ENCODE measurements at regions not wholly inside any gene's neighbourhood (a gene's known extent, or its start where the extent isn't known, plus 50 kb on each side); places are given as distances from the start of the nearest gene placed in this dataset.

GRCh38 chr12:24427776-24428175 lies 478.3 kb upstream of the SOX5 start:
- TF ChIP-seq, protein P1, sequence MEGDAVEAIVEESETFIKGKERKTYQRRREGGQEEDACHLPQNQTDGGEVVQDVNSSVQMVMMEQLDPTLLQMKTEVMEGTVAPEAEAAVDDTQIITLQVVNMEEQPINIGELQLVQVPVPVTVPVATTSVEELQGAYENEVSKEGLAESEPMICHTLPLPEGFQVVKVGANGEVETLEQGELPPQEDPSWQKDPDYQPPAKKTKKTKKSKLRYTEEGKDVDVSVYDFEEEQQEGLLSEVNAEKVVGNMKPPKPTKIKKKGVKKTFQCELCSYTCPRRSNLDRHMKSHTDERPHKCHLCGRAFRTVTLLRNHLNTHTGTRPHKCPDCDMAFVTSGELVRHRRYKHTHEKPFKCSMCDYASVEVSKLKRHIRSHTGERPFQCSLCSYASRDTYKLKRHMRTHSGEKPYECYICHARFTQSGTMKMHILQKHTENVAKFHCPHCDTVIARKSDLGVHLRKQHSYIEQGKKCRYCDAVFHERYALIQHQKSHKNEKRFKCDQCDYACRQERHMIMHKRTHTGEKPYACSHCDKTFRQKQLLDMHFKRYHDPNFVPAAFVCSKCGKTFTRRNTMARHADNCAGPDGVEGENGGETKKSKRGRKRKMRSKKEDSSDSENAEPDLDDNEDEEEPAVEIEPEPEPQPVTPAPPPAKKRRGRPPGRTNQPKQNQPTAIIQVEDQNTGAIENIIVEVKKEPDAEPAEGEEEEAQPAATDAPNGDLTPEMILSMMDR (IDR thresholded peaks at IDR 0.05; ENCODE audit: insufficient read depth, low read length) = no peak
- no peak for DNase-seq (ENCODE audit: low read depth)
- H3K4me3 ChIP-seq (ENCODE audit: low read depth, low read length) = no peak overlapping the region

- TF ChIP-seq, protein P1 (IDR thresholded peaks at IDR 0.05; ENCODE audit: insufficient read depth, low read length) = no peak
- DNase-seq (ENCODE audit: low read depth) = no peak
- no peak overlapping the region for H3K4me3 ChIP-seq (ENCODE audit: low read depth, low read length)
Observed at GRCh38 chr12:24425601-24425970, 476.1 kb upstream of the SOX5 start.

DNA sequence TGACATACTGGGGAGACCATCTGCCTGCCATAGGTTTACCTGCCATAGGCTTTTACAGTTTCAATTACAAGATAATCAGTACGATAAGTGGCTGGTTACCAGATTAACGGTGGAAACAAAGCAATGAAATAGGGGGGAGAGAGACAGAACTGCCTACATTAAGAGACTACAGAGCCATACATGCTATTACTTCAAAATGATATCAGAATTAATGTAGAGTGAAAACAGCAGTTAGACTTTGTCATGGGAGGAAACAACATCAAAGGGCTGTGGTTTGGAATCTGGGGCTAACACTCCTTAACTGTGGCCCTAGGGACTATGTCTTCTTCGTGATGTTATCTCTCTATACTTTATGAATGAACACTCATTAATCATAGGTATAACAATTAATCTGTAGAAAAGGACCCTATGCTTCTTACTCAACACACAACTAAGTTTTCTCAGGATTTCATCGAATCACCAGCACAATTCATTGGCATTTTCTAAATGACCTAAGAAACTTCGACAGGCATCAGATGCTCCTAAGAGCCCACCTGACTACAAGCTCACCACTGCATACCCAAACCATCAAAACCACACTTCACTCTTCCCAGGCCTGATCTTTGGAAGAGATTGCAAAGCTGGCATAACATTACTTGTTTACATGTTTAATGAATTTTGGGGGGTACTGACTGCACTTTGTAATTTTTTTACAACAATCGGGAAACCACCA lies 475.6 kb upstream of the SOX5 start:
- no peak overlapping the region for H3K4me3 ChIP-seq (ENCODE audit: low read depth, low read length)
- TF ChIP-seq, protein P1 (IDR thresholded peaks at IDR 0.05; ENCODE audit: insufficient read depth, low read length) = no peak
- DNase-seq (ENCODE audit: low read depth) = no peak

DNA sequence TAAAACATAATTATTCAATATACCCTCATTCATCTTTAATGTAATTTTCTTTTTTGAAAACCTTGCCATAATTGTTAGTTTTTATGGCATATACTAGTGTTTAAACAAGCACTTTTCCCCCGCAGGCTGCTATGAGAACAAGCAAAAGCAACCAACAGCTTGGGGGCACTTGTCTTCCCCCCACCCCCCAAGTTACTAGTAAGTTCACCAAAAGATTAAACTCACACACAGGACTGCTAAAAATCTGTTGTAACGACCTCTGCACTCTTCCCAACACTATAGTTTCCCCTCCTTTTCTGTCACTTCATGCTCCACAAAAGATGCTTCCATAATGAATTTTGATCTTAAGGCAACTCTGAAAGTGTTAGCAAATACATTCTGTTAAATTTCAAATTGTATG lies 474.9 kb upstream of the SOX5 start:
- no peak overlapping the region for H3K4me3 ChIP-seq (ENCODE audit: low read depth, low read length)
- TF ChIP-seq, protein P1 (IDR thresholded peaks at IDR 0.05; ENCODE audit: insufficient read depth, low read length) = no peak
- no peak for DNase-seq (ENCODE audit: low read depth)

DNA sequence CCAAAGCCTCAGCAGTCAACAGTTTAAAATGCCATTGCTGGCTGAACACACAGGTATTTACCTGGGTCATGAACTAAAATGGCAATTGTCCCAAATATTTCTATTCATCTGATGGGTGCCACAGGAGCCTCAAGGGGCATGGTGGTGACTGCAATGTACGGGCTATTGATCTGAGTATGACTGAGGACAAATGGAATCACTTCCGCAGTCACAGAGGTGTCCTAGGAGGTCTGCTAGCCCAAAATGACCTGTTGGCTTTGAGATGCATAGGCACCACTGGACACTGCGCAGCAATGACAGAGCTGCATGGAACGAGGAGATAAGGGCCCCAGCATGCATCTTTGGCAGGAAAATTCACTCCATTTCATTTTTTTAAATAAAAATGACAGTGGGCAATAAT lies 474.1 kb upstream of the SOX5 start:
- H3K4me3 ChIP-seq (ENCODE audit: low read depth, low read length) = no peak overlapping the region
- DNase-seq (ENCODE audit: low read depth) = no peak
- TF ChIP-seq, protein P1 (IDR thresholded peaks at IDR 0.05; ENCODE audit: insufficient read depth, low read length) = no peak

DNA sequence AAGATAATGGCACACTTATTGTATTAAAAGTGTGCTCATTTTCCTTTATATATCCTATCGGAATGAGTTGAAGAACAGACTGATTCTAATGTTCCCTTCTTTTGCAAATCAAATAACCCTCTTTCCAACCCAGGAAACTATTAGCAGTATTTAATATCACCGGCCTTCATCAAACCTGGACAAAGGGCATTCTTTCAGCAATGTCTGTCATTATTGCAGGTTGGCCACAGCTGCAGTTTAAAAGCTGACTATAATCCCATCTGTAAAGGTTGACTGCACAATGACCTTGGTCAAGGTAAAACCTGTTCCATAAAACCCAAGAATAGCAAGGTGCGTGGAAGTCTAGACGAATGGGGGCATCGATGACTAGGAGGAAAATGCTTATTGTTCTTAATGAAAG lies 472.3 kb upstream of the SOX5 start:
- no peak for DNase-seq (ENCODE audit: low read depth)
- TF ChIP-seq, protein P1 (IDR thresholded peaks at IDR 0.05; ENCODE audit: insufficient read depth, low read length) = no peak
- no peak overlapping the region for H3K4me3 ChIP-seq (ENCODE audit: low read depth, low read length)

DNA sequence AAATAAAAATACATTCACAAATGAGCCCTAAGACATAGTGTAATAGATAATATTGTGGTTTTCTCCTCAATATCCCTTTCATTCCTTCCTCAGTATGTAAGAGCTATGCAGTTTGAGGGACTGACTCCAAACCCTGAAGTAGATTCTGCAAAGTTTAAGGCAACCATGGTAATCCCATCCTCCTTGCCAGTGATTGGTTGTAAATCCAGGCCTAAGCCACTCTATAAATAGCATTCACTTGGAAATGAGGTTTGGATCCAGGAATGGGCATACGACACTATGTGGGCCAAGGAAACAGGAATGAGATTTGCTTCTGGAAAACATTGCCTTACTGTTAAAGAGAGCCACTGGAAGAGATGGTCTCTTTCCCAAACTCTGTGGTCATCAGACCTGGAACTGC lies 468.7 kb upstream of the SOX5 start:
- TF ChIP-seq, protein P1 (IDR thresholded peaks at IDR 0.05; ENCODE audit: insufficient read depth, low read length) = no peak
- H3K4me3 ChIP-seq (ENCODE audit: low read depth, low read length) = no peak overlapping the region
- no peak for DNase-seq (ENCODE audit: low read depth)

Measured in fibroblast of the aortic adventitia (primary cell).